ENCODE measurements at regions not wholly inside any gene's neighbourhood (a gene's known extent, or its start where the extent isn't known, plus 50 kb on each side); places are given as distances from the start of the nearest gene placed in this dataset.

GRCh38 chr2:128635361-128635900, 316.8 kb upstream of the HS6ST1 start:
- Histone ChIP-seq H3K27me3 (ENCODE audit: insufficient read depth in 3 of 3, low read length in 2 of 3) (no peaks in the 10 kb centered on the region), H3K27ac (no peak overlapping the region), H3K36me3 (ENCODE audit: insufficient read depth in 1 of 2, low read depth in 1 of 2) (no peaks in the 10 kb centered on the region), H3K4me3 (no peak overlapping the region), H3K4me1 (no peaks in the 10 kb centered on the region), H3K9me3 (no peaks in the 10 kb centered on the region)
- DNase-seq (no peak), ATAC-seq (no peak)
- intact Hi-C loops (cut with DNase I) = no loop called here
- WGBS, 3 donors = 72 to 76% (median 75%) methylated on average over 8 of the region's 8 CpGs
- TF ChIP-seq CTCF (IDR thresholded peaks at IDR 0.05) = no peak

GRCh38 chr2:128636802-128637147, 318.1 kb upstream of the HS6ST1 start:
- intact Hi-C loops (cut with DNase I) = no loop called here
- Histone ChIP-seq H3K27me3 (ENCODE audit: insufficient read depth in 3 of 3, low read length in 2 of 3) (no peaks in the 10 kb centered on the region), H3K27ac (no peak overlapping the region), H3K36me3 (ENCODE audit: insufficient read depth in 1 of 2, low read depth in 1 of 2) (no peaks in the 10 kb centered on the region), H3K4me3 (no peak overlapping the region), H3K4me1 (no peaks in the 10 kb centered on the region), H3K9me3 (no peaks in the 10 kb centered on the region)
- 52 to 71% (median 67%) methylated on average over 5 of the region's 5 CpGs for WGBS, 3 donors
- no peak for TF ChIP-seq CTCF (IDR thresholded peaks at IDR 0.05)
- DNase-seq (no peak), ATAC-seq (no peak)

- ATAC-seq (no peak), DNase-seq (no peak)
- no peak for TF ChIP-seq CTCF (IDR thresholded peaks at IDR 0.05)
- Histone ChIP-seq H3K4me3 (no peak overlapping the region), H3K27ac (no peak overlapping the region), H3K9me3 (no peaks in the 10 kb centered on the region), H3K27me3 (ENCODE audit: insufficient read depth in 3 of 3, low read length in 2 of 3) (no peaks in the 10 kb centered on the region), H3K36me3 (ENCODE audit: insufficient read depth in 1 of 2, low read depth in 1 of 2) (no peaks in the 10 kb centered on the region), H3K4me1 (no peaks in the 10 kb centered on the region)
- 88 to 91% (median 88%) methylated on average over 7 of the region's 7 CpGs for WGBS, 3 donors
- intact Hi-C loops (cut with DNase I) = no loop called here
Observed at GRCh38 chr2:128637481-128638155, 318.9 kb upstream of the HS6ST1 start.

GRCh38 chr2:128638341-128639119, 319.9 kb upstream of the HS6ST1 start:
- no peaks in the 10 kb centered on the region for H3K27me3 ChIP-seq (ENCODE audit: insufficient read depth in 3 of 3, low read length in 2 of 3)
- no peaks in the 10 kb centered on the region for H3K9me3 ChIP-seq
- no peak overlapping the region for H3K4me3 ChIP-seq
- ATAC-seq = no peak
- no peak for DNase-seq
- 61 to 69% (median 62%) methylated on average over 12 of the region's 12 CpGs for WGBS, 3 donors
- intact Hi-C loops (cut with DNase I) = no loop called here
- no peak for TF ChIP-seq CTCF (IDR thresholded peaks at IDR 0.05)
- H3K4me1 ChIP-seq = no peaks in the 10 kb centered on the region
- H3K36me3 ChIP-seq (ENCODE audit: insufficient read depth in 1 of 2, low read depth in 1 of 2) = no peaks in the 10 kb centered on the region
- H3K27ac ChIP-seq = no peak overlapping the region

All from psoas muscle (tissue), 7 donors.